Skeletal muscle tissue (tissue), 4 donors: ENCODE measurements at regions not wholly inside any gene's neighbourhood (a gene's known extent, or its start where the extent isn't known, plus 50 kb on each side); places are given as distances from the start of the nearest gene placed in this dataset.
"Not testable (repeated sequence)": the region's sequence is repeated elsewhere in the genome, so short reads cannot be mapped to it uniquely, and the experiment has no call there.

Experiments used
- H3K27ac ChIP-seq: one replicate; pipeline ENCODE4 v1.7.0; 2013; ENCODE audit warnings: mild to moderate bottlenecking, low read depth, low read length, inconsistent platforms
- H3K27me3 ChIP-seq, 3 donors: one replicate each; pipeline ENCODE4 v1.7.0; 2013; ENCODE audit warnings: low read length in 3 of 3; ENCODE audit not compliant: control insufficient read depth in 3 of 3, insufficient read depth in 3 of 3
- H3K36me3 ChIP-seq, 3 donors: one replicate each; pipeline ENCODE4 v1.7.0; 2013; ENCODE audit warnings: low read length in 3 of 3; ENCODE audit not compliant: control insufficient read depth in 3 of 3, insufficient read depth in 3 of 3
- H3K4me1 ChIP-seq, 3 donors: one replicate each; pipeline ENCODE4 v1.7.0; 2013; ENCODE audit warnings: low read length in 3 of 3, mild to moderate bottlenecking in 3 of 3; ENCODE audit not compliant: control insufficient read depth in 3 of 3, insufficient read depth in 3 of 3
- H3K4me3 ChIP-seq, 3 donors: one replicate each; pipeline ENCODE4 v1.7.0; 2013; ENCODE audit warnings: low read length in 3 of 3
- H3K9ac ChIP-seq, 3 donors: one replicate each; pipeline ENCODE4 v1.7.0; 2013; ENCODE audit warnings: low read length in 3 of 3, mild to moderate bottlenecking in 3 of 3, moderate library complexity in 2 of 3, low read depth in 1 of 3
- H3K9me3 ChIP-seq, 3 donors: one replicate each; pipeline ENCODE4 v1.7.0; 2013; ENCODE audit warnings: low read length in 3 of 3; ENCODE audit not compliant: control insufficient read depth in 3 of 3
- small RNA-seq: library from RNA; depleted of rRNA; stranded (forward); fragments of <200 nt; gene quantifications from one replicate; pipeline ENCODE3, GENCODE V24; 2014
- donor health status: Osteomylitis.

DNA sequence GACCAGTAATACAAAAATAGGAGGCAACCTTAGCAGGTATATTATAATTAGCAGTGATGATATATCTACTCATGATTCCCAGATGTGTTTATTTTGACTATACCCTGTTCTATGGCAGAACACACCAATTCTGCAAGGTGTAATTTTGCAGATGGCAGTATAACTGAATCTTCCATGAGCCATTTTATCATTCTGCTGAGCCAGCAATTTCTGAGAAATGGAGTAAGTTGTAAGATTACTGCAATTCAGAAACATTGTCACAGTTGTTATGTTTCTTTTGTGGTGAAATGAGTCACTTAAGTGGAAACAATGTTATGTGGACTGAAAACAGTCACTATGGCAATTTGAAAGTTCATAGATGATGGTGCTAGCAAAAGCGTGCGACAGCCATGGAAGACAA is 63.7 kb upstream of the RIMS1 start:
- no peaks in the 10 kb centered on the region for H3K27me3 ChIP-seq
- H3K4me1 ChIP-seq = no peaks in the 10 kb centered on the region
- no peak overlapping the region for H3K9ac ChIP-seq
- no peaks in the 10 kb centered on the region for H3K9me3 ChIP-seq
- no peak overlapping the region for H3K27ac ChIP-seq
- no peaks in the 10 kb centered on the region for H3K36me3 ChIP-seq
- no peak overlapping the region for H3K4me3 ChIP-seq

DNA sequence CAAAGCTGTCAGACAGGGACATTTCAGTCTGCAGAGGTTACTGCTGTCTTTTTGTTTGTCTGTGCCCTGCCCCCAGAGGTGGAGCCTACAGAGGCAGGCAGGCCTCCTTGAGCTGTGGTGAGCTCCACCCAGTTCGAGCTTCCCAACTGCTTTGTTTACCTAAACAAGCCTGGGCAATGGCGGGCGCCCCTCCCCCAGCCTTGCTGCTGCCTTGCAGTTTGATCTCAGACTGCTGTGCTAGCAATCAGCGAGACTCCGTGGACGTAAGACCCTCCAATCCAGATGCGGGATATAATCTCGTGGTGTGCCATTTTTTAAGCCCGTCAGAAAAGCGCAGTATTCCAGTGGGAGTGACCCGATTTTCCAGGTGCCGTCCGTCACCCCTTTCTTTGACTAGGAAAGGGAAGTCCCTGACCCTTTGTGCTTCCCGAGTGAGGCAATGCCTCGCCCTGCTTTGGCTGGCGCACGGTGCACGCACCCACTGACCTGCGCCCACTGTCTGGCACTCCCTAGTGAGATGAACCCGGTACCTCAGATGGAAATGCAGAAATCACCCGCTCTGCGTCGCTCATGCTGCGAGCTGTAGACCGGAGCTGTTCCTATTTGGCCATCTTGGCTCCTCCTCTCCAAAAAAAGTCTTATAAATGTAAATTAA is 54.1 kb upstream of the RIMS1 start:
- H3K27me3 ChIP-seq, H3K9ac ChIP-seq, H3K27ac ChIP-seq, H3K36me3 ChIP-seq, H3K4me3 ChIP-seq, H3K4me1 ChIP-seq, H3K9me3 ChIP-seq: not testable (repeated sequence)

Small RNA genes lying in the stretch of these regions (small RNA-seq; reads per million reads assigned to genes)
- gene MIR30A (5,349 reads per million, percentile 100 among the genes with 10 or more reads in this experiment), gene MIR30C2 (8.6 reads per million, percentile 91 among the genes with 10 or more reads in this experiment), gene RNU4-66P (0.25 reads per million, percentile 19 among the genes with 10 or more reads in this experiment)
